ENCODE measurements at regions not wholly inside any gene's neighbourhood (a gene's known extent, or its start where the extent isn't known, plus 50 kb on each side); places are given as distances from the start of the nearest gene placed in this dataset.

GRCh38 chr4:112979881-112980421, 69.5 kb upstream of the ANK2 start:
- no peak for TF ChIP-seq CTCF (IDR thresholded peaks at IDR 0.05; ENCODE audit: low read depth, low read length)
- no peak for DNase-seq (ENCODE audit: extremely low read depth, low read depth)

- no peak for DNase-seq (ENCODE audit: extremely low read depth, low read depth)
These were observed 66.8 kb upstream of the ANK2 start for GRCh38 chr4:112982680-112983079.

GRCh38 chr4:112994732-112995464, 54.6 kb upstream of the ANK2 start:
- TF ChIP-seq CTCF (IDR thresholded peaks at IDR 0.05; ENCODE audit: low read depth, low read length): no peak
- no peak for DNase-seq (ENCODE audit: extremely low read depth, low read depth)

More at GRCh38 chr4:112982680-112983079, 66.8 kb upstream of the ANK2 start:
- TF ChIP-seq CTCF (IDR thresholded peaks at IDR 0.05; ENCODE audit: low read depth, low read length): no peak
